ENCODE measurements at regions not wholly inside any gene's neighbourhood (a gene's known extent, or its start where the extent isn't known, plus 50 kb on each side); places are given as distances from the start of the nearest gene placed in this dataset.

GRCh38 chr5:174325431-174325830 is 279.9 kb downstream of the NSG2 start:
- no peak for DNase-seq
- no peak for TF ChIP-seq CTCF (IDR thresholded peaks at IDR 0.05)
- CTCF ChIA-PET, result interaction anchor here (2.3 kb wide), 1 partner anchor 14 kb away, joined by 13 read pairs; no protein-coding TSS in a partner anchor
- peaks cover 24% of the 10 kb centered on the region for H3K27me3 Mint-ChIP-seq
- no peak overlapping the region for H3K27ac Mint-ChIP-seq
- no peaks in the 10 kb centered on the region for H3K9me3 Mint-ChIP-seq
- no peaks in the 10 kb centered on the region for H3K4me1 Mint-ChIP-seq (ENCODE audit: low read depth)
- no peaks in the 10 kb centered on the region for H3K36me3 Mint-ChIP-seq (ENCODE audit: low read depth)
- no peak for ATAC-seq
- POLR2A ChIA-PET, result no interaction called here
- H3K4me3 Mint-ChIP-seq, result no peak overlapping the region
- intact Hi-C loops (cut with micrococcal nuclease), result no loop called here

DNA sequence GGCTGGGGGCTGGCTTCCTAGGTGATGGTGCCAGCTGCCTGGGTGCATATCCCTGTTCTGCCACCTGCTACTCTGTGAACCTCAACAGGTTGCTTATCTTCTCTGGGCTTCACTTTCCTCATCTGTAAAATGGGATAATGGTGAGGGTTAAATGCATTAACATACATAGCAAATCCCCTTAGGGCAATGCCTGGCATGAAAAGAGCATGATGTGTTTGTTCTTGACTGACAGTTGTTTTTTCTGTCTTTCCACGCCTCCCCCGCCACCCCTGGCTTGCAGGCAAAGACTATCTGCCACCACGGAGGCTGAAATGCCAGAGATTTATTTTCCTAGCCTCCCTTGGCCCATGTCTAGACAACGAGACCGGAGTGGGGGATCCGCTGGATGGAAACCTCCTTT is 280.5 kb downstream of the NSG2 start:
- ATAC-seq (no peak), DNase-seq (no peak)
- no peak overlapping the region for H3K27ac Mint-ChIP-seq
- no peaks in the 10 kb centered on the region for H3K36me3 Mint-ChIP-seq (ENCODE audit: low read depth)
- intact Hi-C loops (cut with micrococcal nuclease), result no loop called here
- ChIA-PET CTCF (interaction anchor here (2.3 to 3.0 kb wide), 2 partner anchors 14 kb away, joined by 10 to 13 read pairs; no protein-coding TSS in a partner anchor), POLR2A (no interaction called here)
- no peak for TF ChIP-seq CTCF (IDR thresholded peaks at IDR 0.05)
- H3K4me1 Mint-ChIP-seq (ENCODE audit: low read depth), result no peaks in the 10 kb centered on the region
- no peak overlapping the region for H3K4me3 Mint-ChIP-seq
- no peaks in the 10 kb centered on the region for H3K9me3 Mint-ChIP-seq
- peaks cover 24% of the 10 kb centered on the region for H3K27me3 Mint-ChIP-seq

GRCh38 chr5:174326372-174326771 is 280.9 kb downstream of the NSG2 start:
- ChIA-PET CTCF (interaction anchor here (1.1 to 3.0 kb wide), 3 partner anchors 9 to 20 kb away, joined by 3 to 10 read pairs (median 4); no protein-coding TSS in a partner anchor), POLR2A (no interaction called here)
- Mint-ChIP-seq H3K27ac (no peak overlapping the region), H3K9me3 (no peaks in the 10 kb centered on the region), H3K4me1 (ENCODE audit: low read depth) (no peaks in the 10 kb centered on the region), H3K27me3 (peaks cover 20% of the 10 kb centered on the region), H3K4me3 (no peak overlapping the region), H3K36me3 (ENCODE audit: low read depth) (no peaks in the 10 kb centered on the region)
- ATAC-seq, result no peak
- no peak for DNase-seq
- intact Hi-C loops (cut with micrococcal nuclease), result no loop called here
- no peak for TF ChIP-seq CTCF (IDR thresholded peaks at IDR 0.05)

- ChIA-PET POLR2A (no interaction called here), CTCF (interaction anchor here (0.6 to 3.0 kb wide), 6 partner anchors 8 to 20 kb away, joined by 3 to 10 read pairs (median 4); no protein-coding TSS in a partner anchor)
- TF ChIP-seq CTCF (IDR thresholded peaks at IDR 0.05), result peak; percentile 76
- intact Hi-C loops (cut with micrococcal nuclease), result no loop called here
- Mint-ChIP-seq H3K27me3 (peaks cover 16% of the 10 kb centered on the region), H3K9me3 (no peaks in the 10 kb centered on the region), H3K4me1 (ENCODE audit: low read depth) (no peaks in the 10 kb centered on the region), H3K27ac (no peak overlapping the region), H3K36me3 (ENCODE audit: low read depth) (no peaks in the 10 kb centered on the region), H3K4me3 (no peak overlapping the region)
- ATAC-seq (peak; percentile 56), DNase-seq (peak; percentile 69)
These were observed 281.9 kb downstream of the NSG2 start for GRCh38 chr5:174327317-174327864.

GRCh38 chr5:174327896-174328295 is 282.4 kb downstream of the NSG2 start:
- ChIA-PET POLR2A (no interaction called here), CTCF (interaction anchor here (1.3 to 3.0 kb wide), 2 partner anchors 16 to 18 kb away, joined by 3 to 10 read pairs; no protein-coding TSS in a partner anchor)
- no peaks in the 10 kb centered on the region for H3K4me1 Mint-ChIP-seq (ENCODE audit: low read depth)
- intact Hi-C loops (cut with micrococcal nuclease), result no loop called here
- H3K27ac Mint-ChIP-seq, result no peak overlapping the region
- no peak for TF ChIP-seq CTCF (IDR thresholded peaks at IDR 0.05)
- no peak overlapping the region for H3K4me3 Mint-ChIP-seq
- no peak for DNase-seq
- H3K36me3 Mint-ChIP-seq (ENCODE audit: low read depth), result no peaks in the 10 kb centered on the region
- ATAC-seq, result no peak
- H3K27me3 Mint-ChIP-seq, result peaks cover 13% of the 10 kb centered on the region
- H3K9me3 Mint-ChIP-seq, result no peaks in the 10 kb centered on the region

Measured in activated CD8-positive, alpha-beta T cell treated with anti-CD3 and anti-CD28 coated beads for 36 hours (primary cell).